HG03139 (cell line): ENCODE measurements at regions not wholly inside any gene's neighbourhood (a gene's known extent, or its start where the extent isn't known, plus 50 kb on each side); places are given as distances from the start of the nearest gene placed in this dataset.

Source experiments
- ATAC-seq: cut with Tn5 transposase; IDR thresholded peaks from one replicate; pipeline ENCODE4 v1.9.1; 2021; ENCODE audit not compliant: unreplicated experiment

GRCh38 chr1:87560137-87560536 is 231.5 kb downstream of the LMO4 start:
- ATAC-seq: no peak

DNA sequence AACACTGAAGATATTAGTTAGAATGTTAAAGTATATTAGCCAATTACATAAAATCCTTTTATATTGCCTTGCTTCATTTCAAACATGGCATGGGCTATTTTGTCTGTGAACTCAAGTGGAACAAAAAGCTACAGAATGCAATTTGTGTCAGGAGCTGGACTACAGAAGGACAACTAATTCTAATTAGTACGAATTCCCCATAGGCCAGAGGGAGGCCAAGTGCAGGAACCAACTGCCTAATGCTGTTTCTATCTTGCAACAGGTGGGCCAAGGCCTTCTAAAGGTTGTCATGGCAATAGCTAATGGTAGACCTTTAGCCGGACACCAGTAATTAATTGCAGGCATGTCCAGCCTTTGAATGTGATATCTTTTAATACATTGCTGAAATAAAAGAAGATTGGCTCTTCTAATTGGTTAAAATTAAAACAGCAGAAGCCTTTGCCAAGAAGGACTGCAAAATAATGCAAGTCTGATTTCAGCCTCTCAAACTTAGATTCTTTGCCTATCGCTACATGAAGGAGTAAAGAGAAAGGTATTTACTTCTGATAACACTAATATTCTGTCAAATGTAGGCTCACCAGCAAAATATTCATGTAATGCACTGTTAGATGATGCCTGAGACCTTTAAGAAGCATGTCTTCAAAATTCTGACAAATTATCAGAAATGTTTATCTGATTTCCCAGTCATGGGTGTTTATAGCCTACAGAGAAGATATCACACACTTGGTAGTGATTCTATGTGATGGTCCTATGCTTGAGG is 232.1 kb downstream of the LMO4 start:
- ATAC-seq: no peak

GRCh38 chr1:87563211-87563610 is 234.5 kb downstream of the LMO4 start:
- ATAC-seq: no peak

DNA sequence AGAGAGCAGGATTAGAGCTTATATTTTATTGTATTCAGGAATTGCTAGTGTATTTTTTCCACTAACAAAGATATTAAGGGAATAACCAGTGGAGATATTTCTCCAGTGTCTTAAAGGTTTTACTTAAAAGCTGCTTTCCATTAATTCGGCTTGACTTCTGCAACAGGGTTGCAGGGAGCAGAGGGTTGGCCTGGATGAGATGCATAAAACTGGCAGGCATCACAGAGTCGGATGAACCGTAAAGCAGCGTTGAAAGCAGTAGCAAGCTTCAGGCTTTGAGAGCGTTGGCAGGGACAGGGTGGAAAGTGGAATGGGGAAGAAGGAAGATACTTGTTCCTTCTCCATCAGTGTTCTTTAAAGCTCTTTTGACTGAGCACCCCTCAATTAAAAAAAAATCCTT is 237.2 kb downstream of the LMO4 start:
- ATAC-seq: no peak

DNA sequence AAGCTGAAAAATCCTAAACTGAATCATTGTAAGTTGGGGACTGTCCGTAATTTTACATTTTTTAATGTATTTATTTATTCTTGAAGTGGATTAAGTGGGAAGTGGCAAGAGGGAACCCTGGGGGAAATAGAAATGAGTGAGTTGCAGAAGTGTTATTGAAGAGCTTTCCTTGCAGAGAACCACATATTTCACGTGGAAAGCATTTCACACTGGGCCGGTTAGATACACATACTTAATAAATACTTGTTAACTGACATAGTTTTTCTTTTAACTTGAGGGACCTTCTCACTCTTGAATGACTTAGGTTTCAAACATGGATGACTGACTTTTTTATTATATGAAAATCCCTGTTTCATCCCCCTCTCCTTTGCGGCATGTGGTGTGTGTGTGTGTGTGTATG is 239.3 kb downstream of the LMO4 start:
- ATAC-seq: no peak

DNA sequence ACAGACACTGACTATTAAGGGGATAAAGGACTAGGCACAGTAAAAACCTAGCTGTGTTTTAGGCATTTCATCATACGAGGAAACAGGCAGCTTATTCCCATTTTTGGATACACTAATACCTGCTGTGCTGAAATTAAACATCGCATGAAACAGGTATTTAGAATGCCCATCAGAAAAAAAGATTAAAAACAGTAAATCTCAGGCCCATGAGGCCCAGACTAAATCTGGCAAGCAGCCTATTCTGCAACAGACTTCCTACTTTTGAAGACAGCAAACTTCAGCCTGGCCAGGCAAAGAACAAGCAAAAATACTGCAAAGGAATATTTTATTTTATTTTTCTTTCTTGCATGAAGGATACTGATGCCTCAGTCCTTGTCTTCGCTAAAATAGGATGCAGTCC is 240.2 kb downstream of the LMO4 start:
- no peak for ATAC-seq

GRCh38 chr1:87572008-87572407 is 243.3 kb downstream of the LMO4 start:
- ATAC-seq: no peak

DNA sequence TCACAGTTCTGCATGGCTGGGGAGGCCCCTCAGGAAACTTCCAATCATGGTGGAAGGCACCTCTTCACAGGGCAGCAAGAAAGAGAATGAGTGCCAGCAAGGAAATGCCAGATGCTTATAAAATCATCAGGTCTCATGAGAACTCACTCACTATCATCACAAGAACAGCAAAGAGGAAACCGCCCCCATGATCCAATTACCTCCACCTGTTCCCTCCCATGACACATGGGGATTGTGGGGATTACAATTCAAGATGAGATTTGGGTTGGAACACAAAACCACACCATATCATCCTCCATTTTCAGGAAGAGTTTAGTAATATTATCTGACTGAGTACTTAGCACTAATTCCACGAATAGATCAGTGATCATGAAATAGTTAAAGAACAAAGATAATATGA is 244.2 kb downstream of the LMO4 start:
- no peak for ATAC-seq

- ATAC-seq: no peak
These were observed 246.8 kb downstream of the LMO4 start for GRCh38 chr1:87575528-87575927.

GRCh38 chr1:87578464-87578863 is 249.8 kb downstream of the LMO4 start:
- no peak for ATAC-seq

- no peak for ATAC-seq
These were observed 254.8 kb downstream of the LMO4 start for GRCh38 chr1:87583459-87583858.

DNA sequence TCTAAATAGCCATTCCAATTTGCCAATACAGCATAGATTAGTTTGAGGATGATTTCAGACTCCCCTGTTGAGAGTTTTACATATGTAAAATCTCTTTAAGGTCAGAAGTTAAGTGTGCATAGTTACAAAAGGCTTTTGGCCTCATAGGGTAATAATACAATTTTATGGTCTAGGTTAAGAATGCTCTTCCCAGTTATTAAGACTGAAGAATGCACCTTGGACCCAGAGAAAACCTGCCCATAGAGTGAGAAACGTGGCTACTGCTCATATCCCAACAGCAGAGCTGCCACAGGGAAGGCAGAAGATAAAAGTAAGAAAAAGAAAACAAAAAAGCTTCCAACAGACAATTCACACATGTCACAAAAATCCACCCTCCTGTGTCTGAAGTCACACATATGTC is 255.9 kb downstream of the LMO4 start:
- no peak for ATAC-seq

GRCh38 chr1:87586501-87586900 is 257.8 kb downstream of the LMO4 start:
- no peak for ATAC-seq

GRCh38 chr1:87588495-87588894 is 259.8 kb downstream of the LMO4 start:
- ATAC-seq: peak; percentile 70

DNA sequence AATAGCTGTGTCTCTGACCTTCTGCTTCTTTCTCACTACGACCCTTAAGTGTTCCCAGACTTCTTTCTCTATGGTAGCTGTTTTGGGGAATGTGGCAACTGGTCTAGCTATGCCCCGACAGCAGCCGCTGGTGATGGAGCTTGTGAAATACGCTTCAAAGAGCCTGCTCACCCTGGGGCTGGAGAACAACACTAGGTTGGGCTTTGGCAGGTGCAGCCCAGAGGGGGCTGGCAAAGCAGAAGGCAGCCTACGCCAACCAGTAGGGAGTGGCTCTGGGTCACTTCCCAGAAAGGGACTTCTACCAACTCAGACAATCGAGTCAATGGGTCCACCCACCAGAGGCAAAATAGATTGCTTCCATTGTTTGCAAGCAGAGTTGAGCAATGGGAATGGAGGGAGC is 262.8 kb downstream of the LMO4 start:
- no peak for ATAC-seq

DNA sequence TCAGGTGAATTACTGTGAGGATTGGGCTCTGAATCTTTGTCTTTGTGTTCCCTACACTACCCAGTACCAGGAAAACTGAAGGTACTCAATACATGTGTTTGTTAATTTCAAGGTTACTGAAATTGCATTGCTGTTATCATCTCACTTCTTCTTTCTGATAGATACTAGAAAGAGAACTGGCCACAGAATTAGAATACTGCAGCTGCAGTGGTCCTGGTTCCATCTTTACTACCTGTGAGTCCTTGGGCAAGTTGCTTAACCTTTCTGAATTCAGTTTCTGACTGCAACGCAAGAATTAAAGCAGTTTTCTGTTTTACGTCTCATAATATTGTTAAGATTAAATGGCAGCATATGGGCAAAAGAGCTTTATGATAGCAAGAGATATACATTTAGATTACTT is 263.5 kb downstream of the LMO4 start:
- peak; percentile 85 for ATAC-seq

GRCh38 chr1:87594736-87595383 is 266.2 kb downstream of the LMO4 start:
- no peak for ATAC-seq

DNA sequence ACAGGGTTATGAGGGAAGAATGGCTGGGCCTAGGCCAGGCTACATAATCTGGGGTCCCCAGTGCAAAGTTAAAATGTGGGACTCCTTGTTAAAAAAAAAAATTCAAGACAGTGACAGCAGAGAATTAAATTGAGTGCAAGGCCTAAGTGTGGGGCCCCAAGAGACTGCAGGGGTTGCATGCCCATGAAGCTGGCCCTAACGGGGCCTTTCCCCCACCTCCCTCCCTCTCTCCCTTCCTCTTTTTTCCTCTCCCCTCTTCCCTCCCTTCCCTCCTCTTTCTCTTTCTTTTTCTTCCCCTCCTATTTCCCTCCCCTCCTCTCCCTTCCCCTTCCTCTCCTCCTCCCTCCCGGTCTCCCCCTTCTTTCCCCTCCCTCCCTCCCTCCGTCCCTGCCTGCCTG is 266.7 kb downstream of the LMO4 start:
- ATAC-seq: no peak

DNA sequence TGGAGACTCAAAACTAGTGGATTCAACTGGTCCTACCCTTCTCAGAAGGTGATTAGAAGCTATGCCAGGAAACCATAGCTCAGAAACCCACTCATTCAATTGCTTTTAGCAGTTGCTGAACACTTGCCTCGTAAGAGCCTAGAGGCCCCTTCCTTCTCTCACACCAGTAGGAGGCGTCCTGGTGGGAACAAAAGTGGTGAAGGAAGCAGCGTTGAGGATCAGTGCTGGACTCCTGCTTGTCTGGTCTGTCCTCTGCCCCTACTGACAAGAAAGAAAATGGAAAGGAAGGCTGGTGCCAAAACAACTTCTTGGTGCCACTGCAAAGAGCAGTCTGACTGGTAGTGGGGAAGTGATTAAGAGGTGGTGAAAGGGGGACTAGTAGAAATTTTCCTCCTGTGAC is 269.7 kb downstream of the LMO4 start:
- no peak for ATAC-seq

GRCh38 chr1:87599569-87599968 is 270.9 kb downstream of the LMO4 start:
- ATAC-seq: no peak

GRCh38 chr1:87600055-87600850 is 271.6 kb downstream of the LMO4 start:
- no peak for ATAC-seq

- no peak for ATAC-seq
These were observed 272.2 kb downstream of the LMO4 start for GRCh38 chr1:87600854-87601253.
